ENCODE measurements at regions not wholly inside any gene's neighbourhood (a gene's known extent, or its start where the extent isn't known, plus 50 kb on each side); places are given as distances from the start of the nearest gene placed in this dataset.
"Not testable (repeated sequence)": the region's sequence is repeated elsewhere in the genome, so short reads cannot be mapped to it uniquely, and the experiment has no call there.

DNA sequence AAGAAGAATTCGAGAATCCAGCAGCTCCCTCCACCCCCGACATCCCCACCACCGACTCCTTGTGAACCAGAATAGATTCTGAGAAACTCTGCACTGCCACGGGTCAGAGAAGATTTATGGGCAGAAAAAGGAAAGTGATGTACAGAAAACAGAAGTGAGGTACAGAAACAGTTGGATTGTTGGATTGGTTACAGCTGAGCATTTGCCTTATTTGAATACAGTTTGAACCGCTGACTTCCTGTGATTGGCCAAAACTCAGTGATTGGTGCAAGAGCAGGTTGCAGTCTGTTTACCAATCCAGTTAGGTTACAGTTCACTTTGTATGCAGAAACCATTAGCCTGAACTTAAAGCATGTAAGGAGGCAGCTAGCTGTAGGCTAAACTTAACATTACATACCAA, 131.2 kb upstream of the HDDC2 start:
- no peak for DNase-seq

DNA sequence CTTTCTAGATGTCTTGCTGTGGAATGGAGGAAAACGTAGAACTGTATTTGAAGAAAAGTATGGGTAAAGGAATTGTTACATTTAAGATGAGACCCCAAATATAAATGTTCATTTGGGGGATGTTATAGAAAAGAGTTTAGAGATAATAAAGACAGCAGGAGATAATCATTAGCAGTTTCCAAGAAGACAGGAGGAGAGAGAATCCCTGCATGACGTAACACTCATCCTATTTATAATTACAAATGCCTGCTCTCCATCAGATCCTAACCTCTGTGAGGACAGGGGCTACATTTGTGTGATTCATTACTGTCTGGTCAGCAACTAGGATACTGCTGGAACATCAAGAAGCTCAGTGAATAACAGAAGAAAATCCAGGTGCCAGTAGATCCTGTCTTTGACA, 133.0 kb upstream of the HDDC2 start:
- no peak for DNase-seq

DNA sequence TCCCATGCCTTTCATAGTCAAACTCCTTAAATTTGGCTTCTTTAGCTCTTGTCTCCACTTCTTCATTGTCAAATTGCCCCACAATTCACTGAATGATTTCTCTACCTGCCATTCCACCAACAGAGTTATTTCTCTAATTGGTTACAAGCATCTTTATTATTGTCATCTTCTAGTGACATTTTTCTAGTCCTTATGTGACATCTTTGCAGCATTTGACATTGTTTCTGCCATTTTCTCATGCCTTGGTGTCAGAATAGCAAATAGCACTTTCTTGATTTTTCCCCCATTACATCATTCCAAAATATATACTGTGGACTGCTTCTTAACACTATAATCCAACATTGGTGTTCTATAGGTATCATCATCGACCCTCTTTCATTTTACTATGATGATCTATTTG, 137.7 kb upstream of the HDDC2 start:
- DNase-seq = no peak

DNA sequence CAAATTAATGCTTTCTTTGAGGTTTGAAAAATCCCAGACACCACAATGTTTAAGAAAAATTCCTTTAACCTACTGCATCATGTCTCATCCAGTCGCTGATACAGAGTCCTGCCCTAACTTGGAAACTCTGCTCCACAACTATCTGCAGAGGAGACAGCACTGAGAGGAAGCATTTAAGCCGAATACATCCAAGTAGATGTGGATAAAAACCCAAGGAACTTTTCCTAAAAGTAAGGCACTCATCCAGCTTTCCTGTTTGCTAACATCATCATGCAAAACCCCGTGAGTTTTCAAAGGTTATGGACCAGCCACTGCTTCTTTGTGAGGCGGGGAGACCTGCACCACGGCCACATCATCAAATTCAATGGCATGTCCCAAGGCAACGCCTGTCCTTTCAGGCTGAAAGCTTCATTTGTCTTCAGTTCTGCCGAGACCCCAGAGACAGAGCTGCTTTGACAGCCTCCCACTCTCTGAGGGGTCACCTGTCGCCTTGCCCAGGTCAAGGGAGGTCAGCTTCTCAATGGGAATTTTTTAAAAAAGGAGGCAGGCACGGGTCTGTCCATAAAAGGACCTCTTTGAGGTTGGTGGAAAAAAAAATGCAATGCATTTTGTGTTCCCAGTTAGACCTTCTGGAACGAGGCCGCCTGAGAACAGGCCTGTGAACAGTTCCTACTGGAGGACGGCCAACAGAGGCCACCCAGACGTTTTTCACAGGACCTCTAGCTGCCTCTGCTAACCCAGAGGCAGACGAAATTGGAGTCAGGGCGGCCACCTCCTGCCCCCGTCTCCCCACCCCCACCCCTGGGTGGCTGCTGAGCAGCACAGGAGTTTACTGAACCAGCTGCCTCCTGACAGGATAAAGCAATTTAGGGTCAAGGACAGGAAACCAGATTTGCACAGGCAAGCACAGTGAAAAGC, 142.5 kb upstream of the HDDC2 start:
- DNase-seq = no peak

DNA sequence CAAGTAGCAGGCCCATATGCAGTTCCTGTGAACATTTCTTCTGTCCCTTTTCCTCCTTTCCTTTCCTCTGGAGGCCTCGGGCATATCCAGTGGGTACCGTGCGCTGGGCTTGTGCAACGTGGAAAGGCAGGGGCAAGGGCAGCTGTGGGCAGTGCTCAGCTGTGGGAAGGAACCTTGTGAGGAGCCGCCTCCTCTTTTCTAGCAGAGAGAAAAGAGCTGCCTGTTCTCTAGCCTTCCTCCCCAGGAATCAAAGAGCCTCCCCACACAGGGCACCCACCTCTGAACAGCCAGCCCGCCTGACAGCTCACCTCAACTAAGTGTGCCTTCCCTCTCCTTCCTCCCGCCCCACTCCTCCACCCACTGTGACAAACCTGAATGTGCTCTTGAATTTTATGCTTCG, 143.3 kb upstream of the HDDC2 start:
- no peak for DNase-seq

DNA sequence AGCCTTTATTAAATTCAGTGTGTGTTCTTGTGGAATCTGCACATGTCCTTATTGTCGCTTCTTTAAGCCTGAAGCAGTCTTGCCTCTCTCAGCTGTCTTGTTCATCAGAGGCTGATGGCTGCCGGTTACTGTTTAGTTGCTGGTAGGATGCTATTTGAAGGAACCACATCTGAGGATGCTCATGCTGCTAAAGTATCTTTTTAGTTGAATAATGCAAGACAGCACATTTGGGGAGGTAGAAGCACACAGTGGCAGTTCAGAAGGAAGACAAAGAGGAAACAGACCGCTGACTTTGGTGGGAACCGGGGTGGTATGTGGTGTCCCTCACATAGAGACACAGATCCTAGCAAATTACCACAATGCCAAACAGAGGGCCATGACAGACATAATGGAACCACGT, 144.2 kb upstream of the HDDC2 start:
- no peak for DNase-seq

DNA sequence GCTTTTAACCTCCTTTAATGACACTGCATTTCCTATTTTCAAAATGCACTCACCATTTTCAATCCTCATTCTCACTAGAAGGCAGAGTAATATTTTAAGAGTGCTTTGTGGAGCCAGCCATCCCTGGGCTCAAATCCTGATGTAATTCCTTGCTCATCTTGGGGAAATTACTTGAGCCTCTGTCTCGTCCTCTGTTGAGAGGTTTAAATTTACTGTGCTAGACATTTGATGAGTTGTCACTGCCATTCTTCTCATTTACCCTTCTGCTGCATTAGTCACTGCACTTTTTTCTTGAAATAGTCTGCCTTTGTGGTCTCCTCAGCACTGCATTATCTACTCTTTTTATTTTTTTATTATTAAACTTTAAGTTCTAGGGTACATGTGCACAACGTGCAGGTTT, 150.0 kb upstream of the HDDC2 start:
- no peak for DNase-seq

DNA sequence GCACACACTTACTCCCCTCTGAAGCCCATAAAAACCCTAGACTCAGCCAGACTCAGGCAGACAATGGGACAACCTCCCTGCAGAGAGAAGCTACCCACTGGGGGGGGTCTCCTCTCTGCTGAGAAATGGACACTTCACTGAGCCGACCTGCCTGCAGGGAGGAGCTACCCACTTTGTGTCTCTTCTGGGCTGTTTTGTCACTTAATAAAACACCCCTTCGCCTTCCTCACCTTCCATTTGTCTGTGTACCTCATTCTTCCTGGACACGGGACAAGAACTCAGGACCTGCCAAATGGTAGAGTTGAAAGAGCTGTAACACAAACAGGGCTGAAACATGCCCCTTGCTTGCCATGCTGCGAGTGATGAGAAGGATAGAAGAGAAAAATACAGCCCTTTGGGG, 151.7 kb upstream of the HDDC2 start:
- no peak for DNase-seq

DNA sequence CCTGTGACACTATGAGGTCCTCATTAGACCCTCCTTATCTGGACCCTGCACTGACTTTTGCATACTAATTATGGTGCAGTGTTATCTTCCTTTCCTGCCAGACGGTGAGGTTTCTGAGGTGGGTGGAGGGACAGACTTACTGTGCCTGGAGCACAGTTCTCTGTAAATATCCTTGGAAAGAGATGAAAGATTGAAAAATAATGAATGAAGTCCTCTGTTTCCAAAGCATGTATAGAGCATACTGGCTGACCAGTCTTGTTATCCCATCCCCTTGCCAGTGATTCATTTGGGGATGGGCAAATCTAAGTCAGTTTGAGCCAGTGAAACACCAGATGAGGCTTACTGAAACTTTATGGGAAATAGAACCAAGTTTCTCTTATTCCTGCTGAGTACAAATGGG, 152.6 kb upstream of the HDDC2 start:
- no peak for DNase-seq

DNA sequence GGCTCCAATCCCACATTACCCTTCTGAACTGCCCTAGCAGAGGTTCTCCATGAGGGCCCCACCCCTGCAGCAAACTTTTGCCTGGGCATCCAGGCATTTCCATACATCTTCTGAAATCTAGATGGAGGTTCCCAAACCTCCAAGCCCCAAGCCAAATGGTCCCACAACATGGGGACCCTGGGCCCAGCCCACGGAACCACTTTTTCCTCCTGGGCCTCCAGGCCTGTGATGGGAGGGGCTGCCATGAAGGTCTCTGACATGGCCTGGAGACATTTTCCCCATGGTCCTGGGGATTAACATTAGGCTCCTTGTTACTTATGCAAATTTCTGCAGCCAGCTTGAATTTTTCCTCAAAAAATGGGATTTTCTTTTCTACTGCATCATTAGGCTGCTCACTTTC, 156.7 kb upstream of the HDDC2 start:
- DNase-seq = not testable (repeated sequence)

DNA sequence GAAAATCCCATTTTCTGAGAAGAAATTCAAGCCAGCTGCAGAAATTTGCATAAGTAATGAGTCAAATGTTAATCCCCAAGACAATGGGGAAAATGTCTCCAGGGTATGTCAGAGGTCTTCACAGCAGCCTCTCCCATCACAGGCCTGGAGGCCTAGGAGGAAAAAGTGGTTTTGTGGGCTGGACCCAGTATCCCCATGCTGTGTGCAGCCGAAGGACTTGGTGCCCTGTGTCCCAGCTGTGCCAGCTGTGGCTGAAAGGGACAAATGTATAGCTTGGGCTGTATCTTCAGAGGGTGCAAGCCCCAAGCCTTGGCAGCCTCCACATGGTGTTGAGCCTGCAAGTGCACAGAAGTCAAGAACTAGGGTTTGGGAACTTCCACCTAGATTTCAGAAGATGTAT, 163.6 kb upstream of the HDDC2 start:
- DNase-seq = not testable (repeated sequence)

DNA sequence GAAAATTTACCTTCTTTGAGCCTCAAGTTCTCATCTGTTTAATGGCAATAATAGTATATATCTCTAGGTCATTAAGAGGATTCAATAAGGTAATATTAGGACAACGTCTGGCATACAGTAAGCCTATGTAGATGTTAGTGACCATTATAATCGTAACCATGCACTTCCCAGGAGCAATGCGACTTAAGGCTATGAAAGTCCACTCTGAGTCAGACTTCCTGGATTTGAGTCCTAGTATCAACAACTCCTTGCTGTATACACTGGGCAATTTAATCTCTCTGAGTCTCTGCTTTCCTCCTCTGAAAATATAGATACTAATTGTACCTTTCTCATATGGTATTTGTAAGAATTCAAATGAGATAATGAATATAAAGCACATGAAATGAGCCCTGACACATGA, 168.1 kb upstream of the HDDC2 start:
- DNase-seq = no peak

DNA sequence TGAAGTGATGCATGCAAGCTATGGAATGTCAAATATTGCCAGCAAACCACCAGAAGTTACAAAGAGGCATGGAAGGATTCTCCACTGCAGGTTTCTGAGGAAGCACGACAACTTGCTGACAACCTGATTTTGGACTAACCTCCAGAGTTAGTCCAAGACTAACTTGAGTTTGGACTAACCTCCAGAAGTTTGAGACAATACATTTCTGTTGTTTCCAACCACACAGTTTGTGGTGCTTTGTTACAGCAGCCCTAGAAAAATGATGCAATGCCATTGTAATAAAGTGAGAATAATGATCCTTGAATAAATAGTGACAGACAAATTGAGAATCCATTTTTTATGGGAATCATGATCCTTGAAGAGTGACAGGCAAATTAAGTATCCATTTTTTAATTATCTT, 169.9 kb upstream of the HDDC2 start:
- no peak for DNase-seq

DNA sequence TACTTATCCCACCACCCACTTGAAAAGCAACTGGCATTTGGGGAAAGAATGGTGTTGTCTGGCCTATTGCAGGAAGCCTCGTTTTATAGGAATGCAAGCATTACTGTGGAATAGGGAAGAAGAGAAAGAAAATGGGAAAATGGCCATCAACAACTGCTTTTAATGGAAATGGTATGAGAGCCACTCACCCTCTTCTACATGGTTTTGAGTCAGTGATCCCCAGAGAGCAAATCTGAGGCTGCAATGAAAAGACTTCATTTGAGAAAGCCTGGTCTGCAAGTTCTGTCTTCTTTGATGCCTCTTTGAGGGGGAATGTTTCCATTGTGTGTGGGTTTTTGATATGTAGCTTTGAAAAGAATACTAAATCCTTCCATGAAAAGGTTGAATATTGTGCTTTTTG, 172.3 kb upstream of the HDDC2 start:
- DNase-seq = no peak

DNA sequence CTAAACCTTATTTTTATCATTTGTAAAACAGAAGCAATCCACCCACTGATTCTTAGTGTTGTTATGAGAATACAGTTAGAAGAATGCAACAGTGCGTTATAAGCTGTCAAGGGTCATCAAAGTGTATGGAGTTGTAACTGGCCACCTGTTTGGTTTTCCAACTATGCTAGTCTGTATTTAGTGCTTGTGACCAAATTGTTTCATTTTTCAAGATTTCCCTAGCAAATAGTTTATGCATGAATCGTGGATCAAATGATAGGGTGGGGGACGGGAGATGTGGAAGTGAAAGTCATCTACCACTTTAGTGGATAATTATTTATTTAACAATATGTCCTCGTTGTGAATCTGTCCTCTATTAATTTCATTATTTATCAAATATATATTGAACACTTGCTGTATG, 175.4 kb upstream of the HDDC2 start:
- DNase-seq = no peak

DNA sequence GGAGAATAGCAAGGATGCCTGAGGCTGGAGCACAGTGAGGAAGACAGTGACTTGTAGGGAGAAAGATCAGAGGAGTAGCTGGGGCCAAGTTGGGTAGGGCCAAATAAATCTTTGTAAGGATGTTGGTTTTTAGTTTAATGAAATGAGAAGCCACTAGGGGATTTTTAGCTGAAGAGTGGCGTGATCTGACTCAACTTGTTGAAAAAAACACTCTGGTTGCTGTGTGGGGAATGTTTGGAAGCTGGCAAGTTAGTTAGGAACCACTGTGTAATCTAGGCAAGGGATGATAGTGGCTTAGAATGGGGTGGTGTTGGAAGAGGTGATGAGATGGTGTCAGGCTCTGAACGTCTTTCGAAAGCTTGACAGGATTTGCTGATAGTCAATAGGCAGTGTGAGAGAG, 176.1 kb upstream of the HDDC2 start:
- DNase-seq = no peak

DNA sequence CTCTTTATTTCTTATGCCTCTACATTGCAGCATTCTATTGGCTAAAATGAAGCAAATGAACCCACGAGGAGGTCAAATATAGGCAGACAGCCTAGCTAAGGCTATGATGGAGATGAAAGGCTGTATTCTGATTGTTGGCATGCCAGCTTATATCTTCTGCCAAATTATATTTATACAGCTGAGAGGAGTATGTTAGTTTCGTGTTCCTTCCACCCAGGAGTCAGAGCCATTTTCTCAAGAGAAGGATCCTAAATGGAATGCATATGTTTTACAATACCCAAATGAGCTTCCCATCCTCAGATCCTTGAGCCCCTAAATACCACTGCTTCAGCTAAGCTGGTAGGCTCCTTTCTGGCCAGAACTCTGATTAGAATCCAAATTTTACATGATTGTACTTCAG, 178.4 kb upstream of the HDDC2 start:
- no peak for DNase-seq

DNA sequence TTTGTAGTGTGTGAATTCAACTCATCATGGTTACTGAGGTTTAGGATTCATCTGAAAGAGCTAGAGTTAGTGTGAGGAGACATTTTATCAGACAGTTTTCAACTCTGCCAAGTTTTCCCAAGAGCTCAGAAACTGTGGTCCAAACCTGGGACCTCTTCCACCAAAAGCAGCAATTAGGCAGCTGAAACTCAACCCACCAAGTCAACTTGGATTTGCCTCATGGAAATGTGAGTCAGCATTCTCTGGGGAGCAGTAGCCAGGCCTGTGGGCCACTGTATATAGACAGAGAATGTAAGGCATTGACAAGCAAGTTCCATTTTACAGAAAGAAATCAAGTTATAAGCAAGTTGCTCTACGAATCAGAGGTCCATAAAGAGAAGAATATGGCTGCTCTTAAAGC, 178.8 kb upstream of the HDDC2 start:
- DNase-seq = no peak

DNA sequence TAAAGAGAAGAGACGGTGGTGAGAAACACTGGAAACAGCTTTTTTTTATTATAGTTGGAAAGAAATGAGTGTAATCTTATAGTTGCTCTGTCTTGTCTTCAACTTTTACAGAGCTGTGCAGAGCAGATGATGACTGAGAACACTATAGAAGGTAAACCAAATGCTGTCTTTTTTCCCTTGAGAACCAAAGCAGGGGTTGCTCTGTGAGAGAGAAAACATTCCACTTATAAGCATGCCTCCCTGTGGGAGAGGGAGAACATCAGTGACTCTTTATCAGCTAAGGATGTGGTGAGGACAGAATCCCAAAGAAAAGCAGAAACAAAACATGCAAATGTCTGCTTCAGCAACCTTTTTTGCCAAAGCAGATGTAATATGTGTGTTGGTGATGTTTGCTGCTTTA, 179.3 kb upstream of the HDDC2 start:
- no peak for DNase-seq

DNA sequence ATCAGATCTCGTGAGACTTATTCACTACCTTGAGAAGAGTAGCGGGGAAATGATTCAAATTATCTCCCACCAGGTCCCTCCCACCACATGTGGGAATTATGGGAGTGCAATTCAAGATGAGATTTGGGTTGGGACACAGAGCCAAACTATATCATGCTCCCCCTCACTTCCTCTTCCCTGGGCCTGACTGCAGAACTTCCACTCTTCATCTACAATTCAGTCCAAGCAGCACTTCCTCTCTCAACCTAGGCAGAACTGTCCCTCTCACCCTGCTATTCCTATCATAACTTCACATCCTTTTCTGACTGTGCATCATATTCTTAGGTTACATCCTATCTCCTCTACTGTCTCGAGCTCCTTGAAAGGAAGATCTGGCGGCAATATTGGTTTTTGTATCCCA, 184.0 kb upstream of the HDDC2 start:
- no peak for DNase-seq

DNA sequence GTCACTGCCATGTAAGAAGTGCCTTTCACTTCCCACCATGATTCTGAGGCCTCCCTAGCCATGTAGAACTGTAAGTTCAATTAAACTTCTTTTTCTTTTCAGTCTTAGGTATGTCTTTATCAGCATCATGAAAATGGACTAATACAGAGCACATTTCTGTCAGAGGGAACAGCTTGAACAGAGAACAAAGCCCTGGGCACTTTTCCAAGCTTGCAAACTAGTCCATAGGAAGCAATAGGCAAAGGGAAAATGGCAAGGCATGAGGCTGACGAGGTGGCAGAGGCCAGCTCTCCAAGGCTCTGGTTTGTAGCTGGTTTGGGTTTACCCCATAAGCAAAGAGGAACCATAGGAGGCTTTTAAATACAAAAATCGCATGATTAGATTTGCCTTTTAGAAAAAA, 185.1 kb upstream of the HDDC2 start:
- no peak for DNase-seq

DNA sequence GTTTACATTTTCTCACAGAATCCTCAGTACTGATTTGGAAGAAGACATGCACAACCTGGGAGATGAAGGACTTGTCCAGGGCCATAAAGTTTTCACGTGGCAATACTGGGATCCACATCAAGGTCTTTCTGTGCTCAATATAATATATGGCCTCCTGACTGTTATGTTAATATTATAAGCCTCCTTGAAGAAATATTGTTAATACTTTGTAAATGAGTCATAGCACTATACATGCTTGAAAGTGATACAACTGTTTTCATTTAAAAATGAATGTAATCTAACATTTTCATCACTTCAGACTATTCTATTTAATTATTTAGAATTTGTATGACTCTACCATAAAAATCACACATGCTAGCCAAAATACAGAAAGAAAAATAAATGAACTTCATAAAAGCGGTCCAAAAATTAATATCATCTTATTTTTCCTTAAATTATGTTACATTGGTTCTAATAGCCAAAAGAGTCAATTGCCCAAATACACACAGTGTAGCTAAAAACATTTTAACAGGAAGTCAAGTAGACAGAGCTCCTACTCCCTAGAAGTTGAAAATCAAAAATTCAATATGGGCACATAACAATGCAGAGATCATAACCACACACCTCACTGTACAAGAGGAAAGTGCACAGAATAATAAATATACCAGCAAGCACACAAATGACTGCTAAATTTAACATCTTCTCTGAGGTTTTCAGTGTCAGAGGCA, 188.0 kb upstream of the HDDC2 start:
- no peak for DNase-seq

DNA sequence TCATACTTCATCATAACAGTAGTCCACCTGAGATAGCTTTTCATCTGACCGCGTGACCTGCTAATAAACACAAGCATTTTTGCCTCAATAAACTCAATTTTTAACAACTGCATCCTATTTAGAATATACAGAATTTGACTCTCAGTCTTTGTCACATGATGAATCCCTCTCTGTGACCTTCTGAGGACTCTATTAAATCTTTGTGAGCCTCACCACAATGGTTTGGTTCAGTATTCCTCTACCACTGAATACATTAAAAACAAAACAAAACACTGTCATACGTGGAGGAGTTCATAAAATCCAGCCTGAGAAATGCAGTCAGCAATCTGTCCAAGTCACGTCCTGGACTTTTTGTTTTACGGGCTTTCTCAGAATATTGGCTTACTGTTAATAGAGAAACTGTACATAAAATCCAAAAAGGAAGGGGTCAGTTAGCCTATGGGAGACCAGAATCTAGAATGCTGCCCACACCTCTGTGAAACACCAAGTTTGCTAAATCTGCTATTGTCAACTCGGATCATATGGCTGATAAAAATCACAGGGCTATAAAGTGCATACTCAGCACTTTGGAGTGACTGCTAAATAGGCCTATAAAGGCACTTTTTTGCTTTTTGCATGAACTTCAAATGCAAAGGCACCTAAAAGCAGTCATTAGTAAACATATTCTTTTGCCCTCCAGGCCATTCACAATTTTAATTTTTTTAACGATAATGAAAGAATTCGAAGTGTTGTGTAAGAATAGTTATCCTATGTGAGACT, 190.3 kb upstream of the HDDC2 start:
- DNase-seq = no peak

DNA sequence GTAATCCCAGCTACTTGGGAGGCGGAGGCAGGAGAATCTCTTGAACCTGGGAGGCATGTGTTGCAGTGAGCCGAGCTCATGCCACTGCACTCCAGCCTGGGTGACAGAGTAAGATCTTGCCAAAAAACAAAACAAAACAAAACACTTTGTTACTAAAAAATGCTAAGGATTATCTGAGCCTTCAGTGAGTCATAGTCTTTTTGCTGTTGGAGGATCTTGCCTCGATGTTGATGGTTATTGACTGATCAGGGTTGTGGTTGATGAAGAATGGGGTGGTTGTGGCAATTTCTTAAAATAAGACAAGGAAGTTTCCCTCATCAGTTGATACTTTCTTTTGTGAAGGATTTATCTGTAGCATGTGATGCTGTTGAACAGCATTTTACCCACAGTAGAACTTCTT, 196.8 kb upstream of the HDDC2 start:
- DNase-seq = no peak

Data from DMS153 (cell line).